Retinal pigment epithelial cell (primary cell): ENCODE measurements at regions not wholly inside any gene's neighbourhood (a gene's known extent, or its start where the extent isn't known, plus 50 kb on each side); places are given as distances from the start of the nearest gene placed in this dataset.

Experiments used
- DNase-seq: peaks from one replicate; pipeline ENCODE4 v3.0.0-alpha.2; 2010; ENCODE audit warnings: low read depth
- H3K4me3 ChIP-seq: 2 replicates; pipeline ENCODE4 v1.5.1; 2011; ENCODE audit warnings: mild to moderate bottlenecking, low read length, control low read depth, moderate library complexity
- TF ChIP-seq, protein P1 (sequence below): conservative IDR thresholded peaks from 2 replicates; pipeline ENCODE4 v1.5.1; 2011; ENCODE audit warnings: low read depth, low read length, control low read depth, inconsistent platforms

DNA sequence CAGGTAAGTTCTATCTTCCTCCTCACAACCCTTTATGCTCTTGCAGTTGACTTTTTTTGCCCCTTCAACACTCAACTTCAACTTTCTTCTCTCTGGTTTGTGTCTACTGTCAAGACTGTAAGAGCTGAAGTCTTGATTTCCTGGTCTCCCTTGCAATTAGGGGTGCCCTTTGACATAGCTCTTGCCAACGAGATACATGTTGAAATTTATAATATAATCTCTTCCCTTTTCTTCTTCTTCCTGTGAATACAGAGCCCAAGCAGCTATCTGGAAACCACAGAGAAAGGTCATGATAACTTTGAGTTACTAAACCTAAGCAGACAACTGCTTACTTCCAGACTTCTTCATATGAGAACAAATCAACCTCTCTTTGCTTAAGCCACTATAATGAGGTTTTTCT, 163.5 kb downstream of the MC4R start:
- no peak for DNase-seq
- TF ChIP-seq, protein P1, sequence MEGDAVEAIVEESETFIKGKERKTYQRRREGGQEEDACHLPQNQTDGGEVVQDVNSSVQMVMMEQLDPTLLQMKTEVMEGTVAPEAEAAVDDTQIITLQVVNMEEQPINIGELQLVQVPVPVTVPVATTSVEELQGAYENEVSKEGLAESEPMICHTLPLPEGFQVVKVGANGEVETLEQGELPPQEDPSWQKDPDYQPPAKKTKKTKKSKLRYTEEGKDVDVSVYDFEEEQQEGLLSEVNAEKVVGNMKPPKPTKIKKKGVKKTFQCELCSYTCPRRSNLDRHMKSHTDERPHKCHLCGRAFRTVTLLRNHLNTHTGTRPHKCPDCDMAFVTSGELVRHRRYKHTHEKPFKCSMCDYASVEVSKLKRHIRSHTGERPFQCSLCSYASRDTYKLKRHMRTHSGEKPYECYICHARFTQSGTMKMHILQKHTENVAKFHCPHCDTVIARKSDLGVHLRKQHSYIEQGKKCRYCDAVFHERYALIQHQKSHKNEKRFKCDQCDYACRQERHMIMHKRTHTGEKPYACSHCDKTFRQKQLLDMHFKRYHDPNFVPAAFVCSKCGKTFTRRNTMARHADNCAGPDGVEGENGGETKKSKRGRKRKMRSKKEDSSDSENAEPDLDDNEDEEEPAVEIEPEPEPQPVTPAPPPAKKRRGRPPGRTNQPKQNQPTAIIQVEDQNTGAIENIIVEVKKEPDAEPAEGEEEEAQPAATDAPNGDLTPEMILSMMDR, result no peak
- no peak overlapping the region for H3K4me3 ChIP-seq

DNA sequence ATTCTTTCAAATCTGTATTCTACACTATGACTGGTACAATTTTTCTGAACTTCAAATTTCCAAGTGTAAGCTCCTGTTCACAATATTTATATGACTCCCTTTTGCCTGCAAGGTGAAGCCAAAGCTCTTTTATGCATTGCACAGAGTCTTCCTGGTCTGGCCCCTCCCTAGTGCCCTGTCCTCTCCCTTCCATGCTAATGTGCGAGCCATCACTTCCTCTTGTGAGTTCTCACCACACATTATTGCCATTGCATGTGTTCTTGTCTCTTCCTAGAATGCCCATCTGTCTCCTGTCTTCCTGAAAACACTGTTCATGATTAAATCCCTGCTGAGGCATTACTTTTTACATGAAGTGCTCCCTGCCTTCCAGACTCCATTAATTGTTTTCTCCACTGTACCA, 169.9 kb downstream of the MC4R start:
- no peak for DNase-seq
- TF ChIP-seq, protein P1, result no peak
- H3K4me3 ChIP-seq, result no peak overlapping the region

DNA sequence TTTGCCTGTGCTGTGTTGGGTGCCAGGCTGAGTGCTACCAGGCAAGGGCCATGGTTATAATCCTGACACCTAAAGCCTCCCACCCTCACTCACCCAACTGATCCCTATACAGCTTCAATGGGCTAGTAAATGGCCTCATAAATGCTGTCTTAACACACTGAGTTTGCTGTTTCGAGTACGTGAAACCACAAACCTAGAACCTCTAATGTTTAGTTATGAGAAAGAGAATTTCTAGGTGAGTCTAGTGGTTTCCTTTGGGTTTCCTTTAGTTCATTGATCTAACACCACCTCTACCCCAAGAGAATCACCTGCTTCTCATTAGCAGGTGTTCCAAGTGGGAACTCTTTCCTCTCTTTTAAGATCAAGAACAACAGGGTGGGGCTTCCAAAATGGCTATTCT, 172.0 kb downstream of the MC4R start:
- TF ChIP-seq, protein P1, result no peak
- H3K4me3 ChIP-seq, result no peak overlapping the region
- no peak for DNase-seq

DNA sequence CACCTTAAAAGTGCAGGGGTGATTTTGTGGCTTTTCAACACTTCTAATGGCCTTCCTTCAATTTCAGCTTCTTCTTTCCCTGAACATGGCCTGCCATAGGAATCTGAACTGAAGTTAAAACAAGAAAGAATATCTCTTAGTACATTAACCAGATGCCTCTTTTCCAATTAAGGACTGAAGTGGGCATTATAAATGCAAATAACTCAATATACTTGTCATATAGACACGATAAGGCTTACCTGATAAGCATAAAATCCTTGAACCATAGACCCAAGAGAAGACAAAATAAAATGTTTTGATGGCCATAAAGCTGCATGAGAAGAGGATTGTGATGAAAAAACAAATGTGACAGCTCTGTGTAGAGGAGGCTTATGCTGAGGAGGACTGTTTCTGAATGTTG, 173.1 kb downstream of the MC4R start:
- DNase-seq, result no peak
- TF ChIP-seq, protein P1, result no peak
- no peak overlapping the region for H3K4me3 ChIP-seq

DNA sequence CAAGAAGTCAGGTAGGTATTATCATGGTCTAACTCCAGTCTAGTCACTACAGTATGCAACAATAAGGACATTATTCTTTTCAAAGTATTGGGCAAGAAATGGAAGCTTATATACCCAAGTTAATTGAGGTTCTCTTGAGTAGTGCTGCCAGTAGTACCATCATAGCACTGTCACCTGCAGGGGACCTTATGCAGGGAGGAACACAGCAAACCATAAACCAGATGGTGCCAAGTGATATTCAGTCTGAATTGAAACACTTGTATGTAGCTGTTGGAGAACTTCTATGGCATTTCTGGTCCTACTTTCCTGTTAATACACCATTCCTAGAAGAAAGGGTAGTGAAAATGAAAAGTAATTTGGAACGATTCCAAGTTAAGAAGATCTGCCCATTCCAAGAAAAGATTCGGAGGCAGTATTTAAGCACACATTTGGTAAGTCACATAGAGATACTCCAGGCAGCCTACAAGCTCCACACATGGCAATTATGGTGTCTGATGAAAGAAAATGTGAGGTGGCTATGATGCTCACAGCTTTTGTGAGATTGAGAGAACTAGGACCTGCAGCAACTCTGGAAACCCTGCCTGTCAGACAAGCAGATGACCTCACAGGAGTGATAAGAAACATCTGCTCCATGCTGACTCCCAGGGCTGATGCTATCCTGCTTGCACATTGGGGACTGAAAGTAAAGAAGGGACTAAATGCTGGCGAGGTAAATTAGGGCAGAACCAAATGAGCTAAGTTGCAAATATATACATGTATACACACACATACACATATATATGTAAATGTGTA, 174.7 kb downstream of the MC4R start:
- no peak overlapping the region for H3K4me3 ChIP-seq
- DNase-seq, result no peak
- TF ChIP-seq, protein P1, result no peak

DNA sequence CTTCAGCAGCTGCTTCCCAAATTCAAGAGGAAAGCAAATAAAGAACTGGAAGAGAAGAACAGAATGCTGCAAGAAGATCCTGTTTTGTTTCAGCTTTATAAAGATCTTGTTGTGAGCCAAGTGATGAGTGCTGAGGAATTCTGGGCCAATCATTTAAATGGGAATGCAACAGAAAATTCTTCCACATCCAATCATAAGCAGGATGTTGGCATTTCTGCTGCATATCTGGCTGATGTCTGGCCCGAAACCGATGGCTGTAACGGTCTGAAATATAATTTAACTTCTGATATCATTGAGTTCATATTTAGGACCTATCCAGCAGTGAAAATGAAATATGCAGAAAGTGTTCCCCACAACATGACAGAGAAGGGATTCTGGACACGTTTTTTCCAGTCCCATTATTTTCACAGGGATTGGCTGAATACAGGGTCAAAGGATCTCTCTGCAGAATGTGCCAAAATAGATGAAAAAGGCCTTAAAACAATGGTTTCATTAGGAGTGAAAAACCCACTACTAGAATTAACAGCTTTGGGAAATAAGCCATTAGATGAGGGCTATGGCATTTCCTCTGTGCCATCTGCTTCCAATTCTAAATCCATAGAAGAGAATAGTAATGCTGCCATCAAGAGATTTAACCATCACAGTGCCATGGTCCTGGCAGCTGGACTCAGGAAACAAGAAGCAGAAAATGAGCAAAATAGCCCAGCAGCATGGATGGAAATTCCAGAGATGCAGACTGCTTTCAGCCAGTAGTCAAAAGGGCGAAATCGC, 175.6 kb downstream of the MC4R start:
- H3K4me3 ChIP-seq, result no peak overlapping the region
- TF ChIP-seq, protein P1, result no peak

More for the DNA sequence above, 175.6 kb downstream of the MC4R start:
- DNase-seq, result no peak
